NT2/D1 (cell line): ENCODE measurements at regions not wholly inside any gene's neighbourhood (a gene's known extent, or its start where the extent isn't known, plus 50 kb on each side); places are given as distances from the start of the nearest gene placed in this dataset.

Source experiments
- SUZ12 ChIP-seq: IDR thresholded peaks from 2 replicates; pipeline ENCODE4 v1.6.1; 2011; ENCODE audit not compliant: insufficient read length, insufficient read depth; ENCODE audit errors: extremely low read depth
- YY1 ChIP-seq: IDR thresholded peaks from 2 replicates; pipeline ENCODE4 v1.6.1; 2011; ENCODE audit not compliant: insufficient read length, insufficient read depth
- ZNF274 ChIP-seq: IDR thresholded peaks from 2 replicates; pipeline ENCODE4 v1.6.1; 2011; ENCODE audit warnings: mild to moderate bottlenecking, low read depth, low read length

- TF ChIP-seq SUZ12, result no peak
- no peak for TF ChIP-seq ZNF274
- no peak for TF ChIP-seq YY1
Measured at GRCh38 chr17:70021726-70022125, 53.3 kb upstream of the KCNJ16 start.
